ENCODE measurements at regions not wholly inside any gene's neighbourhood (a gene's known extent, or its start where the extent isn't known, plus 50 kb on each side); places are given as distances from the start of the nearest gene placed in this dataset.
"Not testable (repeated sequence)": the region's sequence is repeated elsewhere in the genome, so short reads cannot be mapped to it uniquely, and the experiment has no call there.

- no peak for DNase-seq (ENCODE audit: low read depth in 2 of 2)
Measured at GRCh38 chr6:4412488-4412887, 277.1 kb upstream of the ECI2 start.

- DNase-seq (ENCODE audit: low read depth in 2 of 2), result no peak
Measured at GRCh38 chr6:4412077-4412476, 276.7 kb upstream of the ECI2 start.

GRCh38 chr6:4407710-4408109 lies 272.3 kb upstream of the ECI2 start:
- DNase-seq (ENCODE audit: low read depth in 2 of 2), result not testable (repeated sequence)

GRCh38 chr6:4405621-4406212 lies 270.3 kb upstream of the ECI2 start:
- no peak for DNase-seq (ENCODE audit: low read depth in 2 of 2)

GRCh38 chr6:4404415-4404814 lies 269.0 kb upstream of the ECI2 start:
- DNase-seq (ENCODE audit: low read depth in 2 of 2), result no peak

GRCh38 chr6:4403828-4404227 lies 268.5 kb upstream of the ECI2 start:
- DNase-seq (ENCODE audit: low read depth in 2 of 2), result no peak

GRCh38 chr6:4403023-4403752 lies 267.8 kb upstream of the ECI2 start:
- no peak for DNase-seq (ENCODE audit: low read depth in 2 of 2)

GRCh38 chr6:4402477-4402976 lies 267.2 kb upstream of the ECI2 start:
- no peak for DNase-seq (ENCODE audit: low read depth in 2 of 2)

- no peak for DNase-seq (ENCODE audit: low read depth in 2 of 2)
Measured at GRCh38 chr6:4401408-4402368, 266.3 kb upstream of the ECI2 start.

- DNase-seq (ENCODE audit: low read depth in 2 of 2), result no peak
Measured at GRCh38 chr6:4399656-4400055, 264.3 kb upstream of the ECI2 start.

- DNase-seq (ENCODE audit: low read depth in 2 of 2), result no peak
Measured at GRCh38 chr6:4398791-4399190, 263.4 kb upstream of the ECI2 start.

GRCh38 chr6:4397307-4397706 lies 261.9 kb upstream of the ECI2 start:
- DNase-seq (ENCODE audit: low read depth in 2 of 2), result no peak

- DNase-seq (ENCODE audit: low read depth in 2 of 2), result no peak
Measured at GRCh38 chr6:4396044-4396443, 260.7 kb upstream of the ECI2 start.

- no peak for DNase-seq (ENCODE audit: low read depth in 2 of 2)
Measured at GRCh38 chr6:4395386-4395785, 260.0 kb upstream of the ECI2 start.

GRCh38 chr6:4394786-4395185 lies 259.4 kb upstream of the ECI2 start:
- DNase-seq (ENCODE audit: low read depth in 2 of 2), result no peak

GRCh38 chr6:4388675-4389074 lies 253.3 kb upstream of the ECI2 start:
- DNase-seq (ENCODE audit: low read depth in 2 of 2), result no peak

- no peak for DNase-seq (ENCODE audit: low read depth in 2 of 2)
Measured at GRCh38 chr6:4384656-4385055, 249.3 kb upstream of the ECI2 start.

- no peak for DNase-seq (ENCODE audit: low read depth in 2 of 2)
Measured at GRCh38 chr6:4383910-4384638, 248.7 kb upstream of the ECI2 start.

GRCh38 chr6:4382362-4382853 lies 247.0 kb upstream of the ECI2 start:
- DNase-seq (ENCODE audit: low read depth in 2 of 2), result no peak

- DNase-seq (ENCODE audit: low read depth in 2 of 2), result no peak
Measured at GRCh38 chr6:4381381-4381780, 246.0 kb upstream of the ECI2 start.

- DNase-seq (ENCODE audit: low read depth in 2 of 2), result no peak
Measured at GRCh38 chr6:4380881-4381281, 245.5 kb upstream of the ECI2 start.

GRCh38 chr6:4379958-4380357 lies 244.6 kb upstream of the ECI2 start:
- no peak for DNase-seq (ENCODE audit: low read depth in 2 of 2)

All from stimulated activated CD8-positive, alpha-beta memory T cell treated with anti-CD3 and anti-CD28 coated beads, Interleukin-7, amount 100 ng/mL, for 4 hours (primary cell).